SH-SY5Y (cell line): ENCODE measurements at regions not wholly inside any gene's neighbourhood (a gene's known extent, or its start where the extent isn't known, plus 50 kb on each side); places are given as distances from the start of the nearest gene placed in this dataset.

Source experiments
- GATA2 ChIP-seq: IDR thresholded peaks from 2 replicates; pipeline ENCODE4 v1.6.1; 2011; ENCODE audit warnings: mild to moderate bottlenecking, low read depth, low read length
- GATA3 ChIP-seq: IDR thresholded peaks from 2 replicates; pipeline ENCODE4 v1.6.1; 2011; ENCODE audit warnings: low read depth, mild to moderate bottlenecking, low read length, moderate library complexity

- TF ChIP-seq GATA3 (no peak), GATA2 (no peak)
Measured at GRCh38 chrX:112254896-112255295, 172.3 kb upstream of the TRPC5 start.
